Thoracic aorta (tissue), 2 donors: ENCODE measurements at regions not wholly inside any gene's neighbourhood (a gene's known extent, or its start where the extent isn't known, plus 50 kb on each side); places are given as distances from the start of the nearest gene placed in this dataset.

ENCODE experiments used
- ATAC-seq: fragments of 150-250 bp; one replicate; pipeline ENCODE4 v1.8.0; 2017; ENCODE audit warnings: low read depth; ENCODE audit not compliant: insufficient number of reproducible peaks, low FRiP score
- DNase-seq: peaks from one replicate; pipeline ENCODE4 v3.0.0-alpha.2; 2020; ENCODE audit warnings: low spot score
- H3K27ac ChIP-seq, 2 donors: fragments of 200-600 bp; sonication (generic); 1 replicate in 1 of 2; 2 replicates in 1 of 2; pipeline ENCODE4 v1.5.1; 2016; ENCODE audit warnings: mild to moderate bottlenecking in 2 of 2, moderate library complexity in 2 of 2
- H3K27me3 ChIP-seq: fragments of 200-600 bp; sonication (generic); replicated peaks from 2 replicates; pipeline ENCODE4 v1.6.0; 2016; ENCODE audit warnings: mild to moderate bottlenecking; ENCODE audit not compliant: insufficient read depth
- H3K36me3 ChIP-seq: fragments of 200-600 bp; sonication (generic); one replicate; pipeline ENCODE4 v1.5.1; 2016
- H3K4me1 ChIP-seq, 2 donors: fragments of 200-600 bp; sonication (generic); 1 replicate in 1 of 2; 2 replicates in 1 of 2; pipeline versions ENCODE4 v1.5.1 to v1.6.0; 2016; ENCODE audit warnings: low read depth in 2 of 2, mild to moderate bottlenecking in 1 of 2; ENCODE audit not compliant: control insufficient read depth in 1 of 2
- H3K4me3 ChIP-seq: fragments of 200-600 bp; sonication (generic); 2 replicates; pipeline ENCODE4 v1.5.1; 2016; ENCODE audit warnings: mild to moderate bottlenecking
- H3K9me3 ChIP-seq: fragments of 200-600 bp; sonication (generic); 2 replicates; pipeline ENCODE4 v1.5.1; 2016
- CTCF ChIP-seq: fragments of 200-600 bp; sonication (generic); IDR thresholded peaks from one replicate; pipeline ENCODE4 v1.5.1; 2019; ENCODE audit warnings: antibody characterized with exemption

GRCh38 chr7:18344536-18344935, 151.0 kb upstream of the HDAC9 start:
- Histone ChIP-seq H3K27ac (no peak overlapping the region), H3K9me3 (peaks cover 8% of the 10 kb centered on the region), H3K4me1 (peaks cover 0 to 6% of the 10 kb centered on the region in 2 donors), H3K27me3 (no peaks in the 10 kb centered on the region), H3K36me3 (no peaks in the 10 kb centered on the region), H3K4me3 (no peak overlapping the region)
- ATAC-seq (no peak), DNase-seq (no peak)
- TF ChIP-seq CTCF, result no peak

- H3K27ac ChIP-seq, result no peak overlapping the region
- H3K9me3 ChIP-seq, result peaks cover 5% of the 10 kb centered on the region
- H3K36me3 ChIP-seq, result no peaks in the 10 kb centered on the region
- H3K4me3 ChIP-seq, result no peak overlapping the region
- ATAC-seq (no peak), DNase-seq (no peak)
- H3K4me1 ChIP-seq, result peaks cover 0 to 6% of the 10 kb centered on the region in 2 donors
- H3K27me3 ChIP-seq, result no peaks in the 10 kb centered on the region
- TF ChIP-seq CTCF, result peak; percentile 74
These were observed 149.8 kb upstream of the HDAC9 start for GRCh38 chr7:18345641-18346234.

- H3K4me3 ChIP-seq, result no peak overlapping the region
- TF ChIP-seq CTCF, result no peak
- DNase-seq (no peak), ATAC-seq (no peak)
- H3K36me3 ChIP-seq, result no peaks in the 10 kb centered on the region
- no peaks in the 10 kb centered on the region for H3K9me3 ChIP-seq
- no peak overlapping the region for H3K27ac ChIP-seq
- peaks cover 0 to 6% of the 10 kb centered on the region in 2 donors for H3K4me1 ChIP-seq
- no peaks in the 10 kb centered on the region for H3K27me3 ChIP-seq
These were observed 148.4 kb upstream of the HDAC9 start for GRCh38 chr7:18347170-18347569.

GRCh38 chr7:18350678-18351077, 144.9 kb upstream of the HDAC9 start:
- no peak for ATAC-seq
- peaks cover 6 to 13% of the 10 kb centered on the region in 2 donors for H3K4me1 ChIP-seq

More at GRCh38 chr7:18350678-18351077, 144.9 kb upstream of the HDAC9 start:
- Histone ChIP-seq H3K27ac (no peak overlapping the region), H3K9me3 (no peaks in the 10 kb centered on the region), H3K4me3 (no peak overlapping the region), H3K36me3 (no peaks in the 10 kb centered on the region), H3K27me3 (no peaks in the 10 kb centered on the region)
- TF ChIP-seq CTCF, result no peak
- DNase-seq, result no peak
